Body of pancreas (tissue), 4 donors: ENCODE measurements at regions not wholly inside any gene's neighbourhood (a gene's known extent, or its start where the extent isn't known, plus 50 kb on each side); places are given as distances from the start of the nearest gene placed in this dataset.

ENCODE experiments used
- POLR2A ChIP-seq, 3 donors: fragments of 450-650 bp; IDR thresholded peaks; one replicate each; pipeline ENCODE4 v1.6.1; 2016; ENCODE audit warnings: antibody characterized with exemption in 3 of 3, mild to moderate bottlenecking in 2 of 3
- TF ChIP-seq, protein P1 (sequence below), 7 experiments: fragments of 450-650 bp in 4 of 7; fragments of 200-600 bp in 3 of 7; sonication (generic) in 3 of 7; IDR thresholded peaks; one replicate each; pipeline ENCODE4 v1.5.1; 2016 to 2019; ENCODE audit warnings: antibody characterized with exemption in 7 of 7

DNA sequence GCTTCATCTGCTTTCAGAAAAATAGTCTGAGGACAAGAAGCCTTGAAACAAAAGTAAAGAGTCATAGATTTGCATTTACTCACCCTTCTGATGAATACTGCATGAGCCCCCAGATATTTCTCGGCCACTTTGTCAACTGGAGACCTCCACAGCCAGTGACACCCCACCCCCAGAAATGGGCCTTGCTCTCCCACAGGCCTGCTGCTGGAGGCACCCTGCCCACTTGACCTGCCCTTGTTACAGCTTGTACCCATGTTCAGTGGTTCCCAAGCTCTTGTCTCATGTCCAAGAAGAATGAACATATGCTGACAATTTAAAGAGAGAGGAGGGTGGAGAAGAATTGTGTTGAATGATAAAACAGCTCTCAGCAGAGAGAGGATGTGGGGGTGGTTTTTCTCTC, 225.1 kb downstream of the DCAF12L2 start:
- no peak for TF ChIP-seq POLR2A (IDR thresholded peaks at IDR 0.05)
- TF ChIP-seq, protein P1, sequence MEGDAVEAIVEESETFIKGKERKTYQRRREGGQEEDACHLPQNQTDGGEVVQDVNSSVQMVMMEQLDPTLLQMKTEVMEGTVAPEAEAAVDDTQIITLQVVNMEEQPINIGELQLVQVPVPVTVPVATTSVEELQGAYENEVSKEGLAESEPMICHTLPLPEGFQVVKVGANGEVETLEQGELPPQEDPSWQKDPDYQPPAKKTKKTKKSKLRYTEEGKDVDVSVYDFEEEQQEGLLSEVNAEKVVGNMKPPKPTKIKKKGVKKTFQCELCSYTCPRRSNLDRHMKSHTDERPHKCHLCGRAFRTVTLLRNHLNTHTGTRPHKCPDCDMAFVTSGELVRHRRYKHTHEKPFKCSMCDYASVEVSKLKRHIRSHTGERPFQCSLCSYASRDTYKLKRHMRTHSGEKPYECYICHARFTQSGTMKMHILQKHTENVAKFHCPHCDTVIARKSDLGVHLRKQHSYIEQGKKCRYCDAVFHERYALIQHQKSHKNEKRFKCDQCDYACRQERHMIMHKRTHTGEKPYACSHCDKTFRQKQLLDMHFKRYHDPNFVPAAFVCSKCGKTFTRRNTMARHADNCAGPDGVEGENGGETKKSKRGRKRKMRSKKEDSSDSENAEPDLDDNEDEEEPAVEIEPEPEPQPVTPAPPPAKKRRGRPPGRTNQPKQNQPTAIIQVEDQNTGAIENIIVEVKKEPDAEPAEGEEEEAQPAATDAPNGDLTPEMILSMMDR (IDR thresholded peaks at IDR 0.05): no peak
